Astrocyte (in vitro differentiated cells and primary cell): ENCODE measurements at regions not wholly inside any gene's neighbourhood (a gene's known extent, or its start where the extent isn't known, plus 50 kb on each side); places are given as distances from the start of the nearest gene placed in this dataset.
"Not testable (repeated sequence)": the region's sequence is repeated elsewhere in the genome, so short reads cannot be mapped to it uniquely, and the experiment has no call there.

Source experiments
- DNase-seq: peaks from one replicate; pipeline ENCODE4 v3.0.0-alpha.2; 2010; ENCODE audit warnings: low read depth
- FAIRE-seq: peaks from 2 replicates; lab custom pipeline; 2011; peaks lifted over from hg19 to GRCh38; lab: Jason Lieb, UNC
- H2AFZ ChIP-seq: 2 replicates; pipeline ENCODE4 v1.6.0; 2012; ENCODE audit warnings: low read depth, low read length, inconsistent platforms
- H3K27ac ChIP-seq: 2 replicates; pipeline ENCODE4 v1.5.1; 2011; ENCODE audit warnings: low read depth, low read length, inconsistent platforms
- H3K27me3 ChIP-seq: 2 replicates; pipeline ENCODE4 v1.6.0; 2011; ENCODE audit warnings: low read length, inconsistent platforms; ENCODE audit not compliant: insufficient read depth
- H3K36me3 ChIP-seq: 2 replicates; pipeline ENCODE4 v1.5.1; 2011; ENCODE audit warnings: low read length, inconsistent platforms; ENCODE audit not compliant: insufficient read depth
- H3K4me1 ChIP-seq: 2 replicates; pipeline ENCODE4 v1.5.1; 2011; ENCODE audit warnings: low read length, inconsistent platforms; ENCODE audit not compliant: insufficient read depth
- H3K4me2 ChIP-seq: 2 replicates; pipeline ENCODE4 v1.6.0; 2012; ENCODE audit warnings: low read length, inconsistent platforms
- H3K4me3 ChIP-seq: 2 replicates; pipeline ENCODE4 v1.5.1; 2011; ENCODE audit warnings: low read depth, mild to moderate bottlenecking, low read length, inconsistent platforms; ENCODE audit not compliant: insufficient read depth
- H3K79me2 ChIP-seq: 2 replicates; pipeline ENCODE4 v1.6.0; 2012; ENCODE audit warnings: mild to moderate bottlenecking, low read length, inconsistent platforms; ENCODE audit not compliant: insufficient read depth
- H3K9ac ChIP-seq: 2 replicates; pipeline ENCODE4 v1.6.0; 2012; ENCODE audit warnings: mild to moderate bottlenecking, low read length, inconsistent platforms
- H3K9me3 ChIP-seq: 2 replicates; pipeline ENCODE4 v1.5.1; 2012; ENCODE audit warnings: low read depth, mild to moderate bottlenecking, low read length, inconsistent platforms; ENCODE audit not compliant: insufficient read depth
- H4K20me1 ChIP-seq: 2 replicates; pipeline ENCODE4 v1.6.0; 2012; ENCODE audit warnings: low read length, inconsistent platforms; ENCODE audit not compliant: insufficient read depth
- H3K27ac Mint-ChIP-seq: one replicate; pipeline ENCODE4 v1.8.0; 2021; ENCODE audit warnings: mild to moderate bottlenecking, mixed read lengths; ENCODE audit not compliant: unreplicated experiment
- H3K27me3 Mint-ChIP-seq: one replicate; pipeline ENCODE4 v1.8.0; 2021; ENCODE audit warnings: low read depth, mixed read lengths; ENCODE audit not compliant: unreplicated experiment
- H3K36me3 Mint-ChIP-seq: one replicate; pipeline ENCODE4 v1.8.0; 2021; ENCODE audit warnings: low read depth, mixed read lengths; ENCODE audit not compliant: unreplicated experiment
- H3K4me1 Mint-ChIP-seq: one replicate; pipeline ENCODE4 v1.8.0; 2021; ENCODE audit warnings: low read depth, mixed read lengths; ENCODE audit not compliant: unreplicated experiment
- H3K4me3 Mint-ChIP-seq: one replicate; pipeline ENCODE4 v1.8.0; 2021; ENCODE audit warnings: mild to moderate bottlenecking, moderate library complexity, mixed read lengths; ENCODE audit not compliant: unreplicated experiment
- H3K9me3 Mint-ChIP-seq: one replicate; pipeline ENCODE4 v1.8.0; 2021; ENCODE audit warnings: mild to moderate bottlenecking, mixed read lengths; ENCODE audit not compliant: unreplicated experiment
- CTCF ChIP-seq: IDR thresholded peaks from 2 replicates; pipeline ENCODE4 v1.5.1; 2011; ENCODE audit warnings: low read depth, mild to moderate bottlenecking, inconsistent platforms, low read length, moderate library complexity; ENCODE audit not compliant: insufficient read depth
- EZH2 ChIP-seq: IDR thresholded peaks from 2 replicates; pipeline ENCODE4 v1.6.1; 2012; ENCODE audit warnings: mild to moderate bottlenecking, low read length, inconsistent platforms; ENCODE audit not compliant: insufficient read depth

GRCh38 chr3:166630190-166630589, 749.9 kb downstream of the ZBBX start:
- H3K9me3 ChIP-seq, result no peaks in the 10 kb centered on the region
- H3K4me2 ChIP-seq, result no peak overlapping the region
- H3K27me3 Mint-ChIP-seq, result no peaks in the 10 kb centered on the region
- no peak for TF ChIP-seq EZH2
- TF ChIP-seq CTCF, result no peak
- no peak for DNase-seq
- H3K9ac ChIP-seq, result no peak overlapping the region
- H3K36me3 Mint-ChIP-seq, result no peaks in the 10 kb centered on the region
- FAIRE-seq, result no peak
- H3K27me3 ChIP-seq, result no peaks in the 10 kb centered on the region
- no peak overlapping the region for H3K4me3 ChIP-seq
- no peaks in the 10 kb centered on the region for H3K4me1 ChIP-seq
- H3K27ac Mint-ChIP-seq, result no peak overlapping the region
- no peaks in the 10 kb centered on the region for H3K79me2 ChIP-seq
- no peaks in the 10 kb centered on the region for H3K9me3 Mint-ChIP-seq
- H3K36me3 ChIP-seq, result no peaks in the 10 kb centered on the region
- H2AFZ ChIP-seq, result no peak overlapping the region
- H3K27ac ChIP-seq, result no peak overlapping the region
- H4K20me1 ChIP-seq, result no peaks in the 10 kb centered on the region
- no peak overlapping the region for H3K4me3 Mint-ChIP-seq
- no peaks in the 10 kb centered on the region for H3K4me1 Mint-ChIP-seq

GRCh38 chr3:166613365-166613764, 766.7 kb downstream of the ZBBX start:
- H2AFZ ChIP-seq, result no peak overlapping the region
- no peak overlapping the region for H3K4me2 ChIP-seq
- no peaks in the 10 kb centered on the region for H3K9me3 ChIP-seq
- H3K27me3 ChIP-seq, result no peaks in the 10 kb centered on the region
- FAIRE-seq (no peak), DNase-seq (no peak)
- no peak overlapping the region for H3K27ac ChIP-seq
- no peaks in the 10 kb centered on the region for H3K79me2 ChIP-seq
- no peak overlapping the region for H3K9ac ChIP-seq
- Mint-ChIP-seq H3K4me1 (no peaks in the 10 kb centered on the region), H3K9me3 (peaks cover 4% of the 10 kb centered on the region), H3K27me3 (no peaks in the 10 kb centered on the region), H3K4me3 (no peak overlapping the region), H3K27ac (no peak overlapping the region), H3K36me3 (no peaks in the 10 kb centered on the region)
- no peaks in the 10 kb centered on the region for H4K20me1 ChIP-seq
- H3K4me1 ChIP-seq, result no peaks in the 10 kb centered on the region
- H3K4me3 ChIP-seq, result no peak overlapping the region
- no peaks in the 10 kb centered on the region for H3K36me3 ChIP-seq
- TF ChIP-seq CTCF (no peak), EZH2 (no peak)

GRCh38 chr3:166612761-166613160, 767.3 kb downstream of the ZBBX start:
- H3K27me3 Mint-ChIP-seq, H4K20me1 ChIP-seq, H3K9me3 ChIP-seq, H3K27ac ChIP-seq, H3K4me1 Mint-ChIP-seq, H3K9me3 Mint-ChIP-seq, H3K27ac Mint-ChIP-seq, DNase-seq, H3K4me2 ChIP-seq, H3K4me3 Mint-ChIP-seq, H3K79me2 ChIP-seq, H3K4me3 ChIP-seq, H3K36me3 ChIP-seq, H3K36me3 Mint-ChIP-seq, FAIRE-seq, H3K4me1 ChIP-seq, H3K9ac ChIP-seq, H2AFZ ChIP-seq, H3K27me3 ChIP-seq: not testable (repeated sequence)
